K562 (cell line): ENCODE measurements at regions not wholly inside any gene's neighbourhood (a gene's known extent, or its start where the extent isn't known, plus 50 kb on each side); places are given as distances from the start of the nearest gene placed in this dataset.
"Not testable (repeated sequence)": the region's sequence is repeated elsewhere in the genome, so short reads cannot be mapped to it uniquely, and the experiment has no call there.

Experiments used
- ATAC-seq: fragments of 200-7000 bp; cut with Tn5 transposase; 3 replicates; pipeline ENCODE4 v1.9.1; 2020; ENCODE audit warnings: moderate library complexity
- BruUV-seq: library from RNA; stranded (reverse); fragments of 400-500 nt; replicated peaks from 2 replicates; lab custom pipeline; 2021; lab: Mats Ljungman, UMichigan
- CTCF ChIA-PET: fragments of 300-600 bp; formaldehyde crosslinking; extraction: SDS; loops from one replicate; lab custom pipeline; 2021; ENCODE audit warnings: low intra/inter-chr PET ratio; lab: Yijun Ruan, JAX
- POLR2A ChIA-PET: fragments of 300-600, 350-650 bp; sonication (Branson Sonifier 250); formaldehyde crosslinking; extraction: SDS; loops from one replicate; lab custom pipeline; 2021; ENCODE audit warnings: antibody characterized with exemption, inconsistent platforms; lab: Yijun Ruan, JAX
- DNase-seq, 4 experiments: peaks; one replicate each; pipeline versions ENCODE4 v3.0.0 to v3.0.0-alpha.2; 2011 to 2018; ENCODE audit warnings: low spot score in 3 of 4, mixed read lengths in 3 of 4; ENCODE audit errors: extremely low read depth in 1 of 4
- FAIRE-seq: peaks from 2 replicates; lab custom pipeline; 2011; peaks lifted over from hg19 to GRCh38; lab: Jason Lieb, UNC
- H2AFZ ChIP-seq: 2 replicates; pipeline ENCODE4 v1.6.0; 2011; ENCODE audit warnings: low read depth, low read length, control low read depth, inconsistent platforms
- H3K27ac ChIP-seq: fragments of 200-600 bp; 3 replicates; pipeline ENCODE4 v1.8.0; 2011; ENCODE audit warnings: low read depth, mild to moderate bottlenecking, control low read depth, inconsistent platforms, low read length, moderate library complexity, mixed read lengths; ENCODE audit errors: extremely low read depth
- H3K27me3 ChIP-seq, 2 experiments: fragments of 300-600 bp in 1 of 2; 2 replicates in 1 of 2; 3 replicates in 1 of 2; pipeline versions ENCODE4 v1.6.0 to v1.8.0; 2011; ENCODE audit warnings: inconsistent platforms in 2 of 2, low read length in 2 of 2, mild to moderate bottlenecking in 1 of 2, mixed read lengths in 1 of 2, moderate library complexity in 1 of 2; ENCODE audit not compliant: control insufficient read depth in 2 of 2, insufficient read depth in 2 of 2
- H3K36me3 ChIP-seq: fragments of 300-600 bp; 3 replicates; pipeline ENCODE4 v1.8.0; 2011; ENCODE audit warnings: mild to moderate bottlenecking, low read length, inconsistent platforms; ENCODE audit not compliant: control insufficient read depth, insufficient read depth
- H3K4me1 ChIP-seq, 2 experiments: fragments of 200-600 bp in 1 of 2; replicated peaks in 1 of 2; 2 replicates in 1 of 2; 3 replicates in 1 of 2; pipeline versions ENCODE4 v1.5.1 to v1.8.0; 2011; ENCODE audit warnings: inconsistent platforms in 2 of 2, low read length in 2 of 2, mild to moderate bottlenecking in 1 of 2, mixed read lengths in 1 of 2, moderate library complexity in 1 of 2; ENCODE audit not compliant: control insufficient read depth in 2 of 2, insufficient read depth in 2 of 2
- H3K4me2 ChIP-seq: 2 replicates; pipeline ENCODE4 v1.6.1; 2011; ENCODE audit warnings: low read length, control low read depth, inconsistent platforms, mixed read lengths; ENCODE audit not compliant: insufficient read depth
- H3K4me3 ChIP-seq: fragments of 200-600 bp; sonication (generic), shearing (Covaris generic); 2 replicates; pipeline ENCODE4 v1.5.1; 2016; ENCODE audit warnings: control low read depth, inconsistent platforms
- H3K79me2 ChIP-seq: fragments of 200-600 bp; 3 replicates; pipeline ENCODE4 v1.8.0; 2011; ENCODE audit warnings: low read length, inconsistent platforms; ENCODE audit not compliant: control insufficient read depth, insufficient read depth
- H3K9ac ChIP-seq, 2 experiments: 2 replicates each; pipeline versions ENCODE4 v1.6.0 to v1.6.1; 2011; ENCODE audit warnings: low read depth in 2 of 2, low read length in 2 of 2, control low read depth in 1 of 2, inconsistent platforms in 1 of 2, mild to moderate bottlenecking in 1 of 2, mixed read lengths in 1 of 2; ENCODE audit not compliant: insufficient read depth in 1 of 2
- H3K9me1 ChIP-seq: one replicate; pipeline ENCODE4 v1.6.0; 2011; ENCODE audit warnings: inconsistent platforms, mild to moderate bottlenecking, low read length, moderate library complexity; ENCODE audit not compliant: control insufficient read depth, insufficient read depth
- H3K9me3 ChIP-seq: replicated peaks from 2 replicates; pipeline ENCODE4 v1.5.1; 2011; ENCODE audit warnings: low read depth, low read length, inconsistent platforms; ENCODE audit not compliant: control insufficient read depth, insufficient read depth
- H4K20me1 ChIP-seq: replicated peaks from 2 replicates; pipeline ENCODE4 v1.6.1; 2011; ENCODE audit warnings: low read length, inconsistent platforms, mixed read lengths; ENCODE audit not compliant: control insufficient read depth, insufficient read depth
- CBX3 ChIP-seq, 2 experiments: IDR thresholded peaks; 1 replicate in 1 of 2; 2 replicates in 1 of 2; pipeline ENCODE4 v1.6.1; 2012; ENCODE audit warnings: inconsistent platforms in 2 of 2, low read length in 2 of 2, borderline replicate concordance in 1 of 2, control low read depth in 1 of 2
- MAZ ChIP-seq, 2 experiments: fragments of 450-650 bp in 1 of 2; sonication (generic) in 1 of 2; formaldehyde crosslinking; IDR thresholded peaks in 1 of 2; conservative IDR thresholded peaks in 1 of 2; 2 replicates each; pipeline versions ENCODE4 v1.4.0 to v1.5.0; 2020; ENCODE audit warnings: mild to moderate bottlenecking in 1 of 2, missing genetic modification reagents in 1 of 2
- PML ChIP-seq: IDR thresholded peaks from 2 replicates; pipeline ENCODE4 v1.6.1; 2012; ENCODE audit warnings: low read length, inconsistent platforms
- PPARD ChIP-seq: fragments of 250-450 bp; sonication (Bioruptor Pico); IDR thresholded peaks from 2 replicates; pipeline ENCODE4 v1.8.0; 2022; ENCODE audit warnings: inconsistent platforms, mild to moderate bottlenecking, moderate library complexity
- RBM39 ChIP-seq: fragments of 200-400 bp; formaldehyde crosslinking; optimal IDR thresholded peaks from 2 replicates; pipeline ENCODE3; 2018; ENCODE audit warnings: low read depth, low read length
- SRSF1 ChIP-seq: fragments of 200-400 bp; formaldehyde crosslinking; IDR thresholded peaks from 2 replicates; pipeline ENCODE4 v1.6.1; 2017; ENCODE audit warnings: mild to moderate bottlenecking, low read depth, low read length, moderate library complexity
- SRSF3 ChIP-seq: fragments of 200-400 bp; formaldehyde crosslinking; IDR thresholded peaks from 2 replicates; pipeline ENCODE4 v1.6.1; 2016; ENCODE audit warnings: mild to moderate bottlenecking, low read length, moderate library complexity; ENCODE audit not compliant: insufficient read depth
- TAF9B ChIP-seq: fragments of 450-650 bp; IDR thresholded peaks from 2 replicates; pipeline ENCODE4 v1.6.1; 2018; ENCODE audit warnings: mild to moderate bottlenecking; ENCODE audit not compliant: partially characterized antibody
- TRIM28 ChIP-seq: fragments of 450-650 bp; IDR thresholded peaks from 2 replicates; pipeline ENCODE4 v1.6.1; 2017
- ZNF23 ChIP-seq: fragments of 250-450 bp; sonication (Bioruptor Pico); IDR thresholded peaks from 2 replicates; pipeline ENCODE4 v1.4.0; 2020; ENCODE audit warnings: mild to moderate bottlenecking
- WGBS: fragments of 100-300 bp; shearing (Covaris generic); methylation state at CpG from one replicate; pipeline ENCODE4 v1.1.6; 2016; ENCODE audit warnings: low coverage, mixed read lengths; ENCODE audit not compliant: insufficient coverage; ENCODE audit errors: missing lambda C conversion rate; 5-methylcytosine and 5-hydroxymethylcytosine counted together
- in situ Hi-C: fragments of 300-500 bp; cut with MboI; formaldehyde crosslinking; loops from 4 replicates; pipeline ENCODE4 v1.15.0; 2018; ENCODE audit warnings: inconsistent platforms, mixed read lengths
- intact Hi-C: fragments of 100-400 bp; cut with micrococcal nuclease; formaldehyde crosslinking; loops from 2 replicates; pipeline ENCODE4 v1.14.2; 2022
- TF ChIP-seq, protein P1 (sequence below): fragments of 450-650 bp; IDR thresholded peaks from 2 replicates; pipeline ENCODE4 v1.6.1; 2018; ENCODE audit warnings: mild to moderate bottlenecking, low read depth; ENCODE audit not compliant: partially characterized antibody

DNA sequence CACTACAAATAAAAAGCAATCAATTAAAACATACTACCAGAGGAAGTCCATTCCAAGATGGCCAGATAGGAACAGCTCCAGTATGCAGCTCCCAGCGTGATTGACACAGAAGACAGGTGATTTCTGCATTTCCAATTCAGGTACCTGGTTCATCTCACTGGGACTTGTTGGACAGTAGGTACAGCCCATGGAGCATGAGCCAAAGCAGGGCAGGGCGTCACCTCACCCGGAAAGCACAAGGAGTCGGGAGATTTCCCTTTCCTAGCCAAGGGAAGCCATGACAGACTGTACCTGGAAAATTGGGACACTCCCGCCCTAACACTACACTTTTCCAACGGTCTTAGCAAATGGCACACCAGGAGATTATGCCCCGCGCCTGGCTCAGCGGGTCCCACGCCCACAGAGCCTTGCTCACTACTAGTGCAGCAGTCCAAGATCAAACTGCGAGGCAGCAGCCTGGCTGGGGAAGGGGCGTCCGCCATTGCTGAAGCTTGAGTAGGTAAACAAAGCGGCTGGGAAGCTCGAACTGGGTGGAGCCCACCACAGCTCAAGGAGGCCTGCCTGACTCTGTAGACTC lies 106.0 kb downstream of the BUD13 start:
- ATAC-seq, H3K79me2 ChIP-seq, H3K9me1 ChIP-seq, intact Hi-C loops, H3K9ac ChIP-seq, H3K4me2 ChIP-seq, H3K36me3 ChIP-seq, H3K9me3 ChIP-seq, H2AFZ ChIP-seq, H3K4me1 ChIP-seq, CTCF ChIA-PET, H3K27ac ChIP-seq, H4K20me1 ChIP-seq, DNase-seq, BruUV-seq, in situ Hi-C loops, POLR2A ChIA-PET, H3K27me3 ChIP-seq, FAIRE-seq, H3K4me3 ChIP-seq: not testable (repeated sequence)
- WGBS, result under 1% methylated on average over 15 of the region's 15 CpGs

DNA sequence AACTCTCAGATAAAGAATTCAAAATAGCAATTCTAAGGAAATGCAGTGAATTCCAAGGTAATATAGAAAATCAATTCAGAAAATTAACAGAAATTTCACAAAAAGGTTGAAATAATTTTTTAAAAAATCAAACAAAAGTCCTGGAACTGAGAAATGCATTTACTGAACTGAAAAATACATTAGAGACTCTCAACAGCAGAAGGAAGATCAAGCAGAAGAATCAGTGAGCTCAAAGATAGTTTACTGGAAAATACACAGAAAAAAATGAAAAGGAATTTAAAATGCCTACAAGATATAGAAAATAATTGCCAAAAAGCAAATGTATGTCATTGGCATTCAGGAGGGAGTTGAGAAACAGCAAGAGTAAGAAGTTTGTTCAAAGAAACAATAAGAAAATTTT lies 107.3 kb downstream of the BUD13 start:
- H4K20me1 ChIP-seq, result no peaks in the 10 kb centered on the region
- no peak overlapping the region for H2AFZ ChIP-seq
- H3K9me3 ChIP-seq, result no peaks in the 10 kb centered on the region
- intact Hi-C loops, result no loop called here
- no TSS peak for BruUV-seq
- no peaks in the 10 kb centered on the region for H3K36me3 ChIP-seq
- H3K4me3 ChIP-seq, result no peak overlapping the region
- H3K9ac ChIP-seq, result no peak overlapping the region
- POLR2A ChIA-PET, result interaction anchor here (1.1 kb wide), 1 partner anchor 12 kb away, joined by 3 read pairs; no protein-coding TSS in a partner anchor
- FAIRE-seq (no peak), DNase-seq (no peak), ATAC-seq (no peak)
- no peak overlapping the region for H3K27ac ChIP-seq
- in situ Hi-C loops, result no loop called here
- no peak overlapping the region for H3K4me2 ChIP-seq
- H3K9me1 ChIP-seq, result no peaks in the 10 kb centered on the region
- no peaks in the 10 kb centered on the region for H3K4me1 ChIP-seq
- CTCF ChIA-PET, result no interaction called here
- H3K27me3 ChIP-seq, result no peaks in the 10 kb centered on the region
- TF ChIP-seq MAZ (CRISPR knock-in tag; conservative IDR thresholded peaks at IDR 0.05 in 1 of 2, IDR thresholded peaks at IDR 0.05 in 1 of 2) (no peak), RBM39 (no peak), TRIM28 (peak; percentile 56; the same call in 1 of the 2 replicates), ZNF23 (CRISPR knock-in tag) (no peak), PML (no peak), CBX3 (IDR thresholded peaks at IDR 0.05; ENCODE audit: borderline replicate concordance in 1 of 2, low read length in 2 of 2) (peak in 1 of 2 experiments; percentile 61; a peak in 1 of 3 replicates), SRSF1 (no peak), TAF9B (no peak), SRSF3 (no peak), PPARD (no peak)
- TF ChIP-seq, protein P1, sequence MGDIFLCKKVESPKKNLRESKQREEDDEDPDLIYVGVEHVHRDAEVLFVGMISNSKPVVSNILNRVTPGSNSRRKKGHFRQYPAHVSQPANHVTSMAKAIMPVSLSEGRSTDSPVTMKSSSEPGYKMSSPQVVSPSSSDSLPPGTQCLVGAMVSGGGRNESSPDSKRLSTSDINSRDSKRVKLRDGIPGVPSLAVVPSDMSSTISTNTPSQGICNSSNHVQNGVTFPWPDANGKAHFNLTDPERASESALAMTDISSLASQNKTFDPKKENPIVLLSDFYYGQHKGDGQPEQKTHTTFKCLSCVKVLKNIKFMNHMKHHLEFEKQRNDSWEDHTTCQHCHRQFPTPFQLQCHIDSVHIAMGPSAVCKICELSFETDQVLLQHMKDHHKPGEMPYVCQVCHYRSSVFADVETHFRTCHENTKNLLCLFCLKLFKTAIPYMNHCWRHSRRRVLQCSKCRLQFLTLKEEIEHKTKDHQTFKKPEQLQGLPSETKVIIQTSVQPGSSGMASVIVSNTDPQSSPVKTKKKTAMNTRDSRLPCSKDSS, result peak; percentile 72
- no peaks in the 10 kb centered on the region for H3K79me2 ChIP-seq
